HL-60 (cell line): ENCODE measurements at regions not wholly inside any gene's neighbourhood (a gene's known extent, or its start where the extent isn't known, plus 50 kb on each side); places are given as distances from the start of the nearest gene placed in this dataset.

Experiments
- DNase-seq, 2 experiments: peaks; one replicate each; pipeline ENCODE4 v3.0.0-alpha.2; 2010 to 2020; ENCODE audit warnings: low read depth in 1 of 2, low spot score in 1 of 2
- H3K27ac ChIP-seq: fragments of 250-450 bp; sonication (Bioruptor Pico); replicated peaks from 2 replicates; pipeline ENCODE4 v1.5.1; 2020; ENCODE audit warnings: mild to moderate bottlenecking, moderate library complexity
- H3K27me3 ChIP-seq: fragments of 250-450 bp; sonication (Bioruptor Pico); 2 replicates; pipeline ENCODE4 v1.5.1; 2021; ENCODE audit warnings: mild to moderate bottlenecking, moderate library complexity; ENCODE audit not compliant: insufficient read depth, poor library complexity, severe bottlenecking
- H3K4me3 ChIP-seq: replicated peaks from 2 replicates; pipeline ENCODE4 v1.5.1; 2011; ENCODE audit warnings: mild to moderate bottlenecking, control low read depth, low read length; ENCODE audit not compliant: insufficient read depth
- CTCF ChIP-seq: IDR thresholded peaks from one replicate; pipeline ENCODE4 v1.5.1; 2011; ENCODE audit warnings: low read length, control low read depth, inconsistent platforms; ENCODE audit not compliant: insufficient read depth
- GABPA ChIP-seq: IDR thresholded peaks from 2 replicates; pipeline ENCODE4 v1.6.1; 2012; ENCODE audit warnings: low read depth
- POLR2AphosphoS5 ChIP-seq: IDR thresholded peaks from 2 replicates; pipeline ENCODE4 v1.6.1; 2012; ENCODE audit warnings: low read depth
- REST ChIP-seq: IDR thresholded peaks from 2 replicates; pipeline ENCODE4 v1.6.1; 2012; ENCODE audit warnings: low read depth; ENCODE audit not compliant: insufficient replicate concordance
- SPI1 ChIP-seq: IDR thresholded peaks from 2 replicates; pipeline ENCODE4 v1.6.1; 2012; ENCODE audit warnings: low read depth, mild to moderate bottlenecking, borderline replicate concordance

- no peak overlapping the region for H3K27ac ChIP-seq
- TF ChIP-seq REST (no peak), CTCF (no peak), GABPA (no peak), SPI1 (no peak), POLR2AphosphoS5 (no peak)
- no peak overlapping the region for H3K4me3 ChIP-seq
- no peak for DNase-seq
- H3K27me3 ChIP-seq, result no peaks in the 10 kb centered on the region
Observed at GRCh38 chr3:64398006-64398405, 172.7 kb upstream of the PRICKLE2 start.

- H3K27me3 ChIP-seq, result no peaks in the 10 kb centered on the region
- H3K4me3 ChIP-seq, result no peak overlapping the region
- no peak for DNase-seq
- no peak overlapping the region for H3K27ac ChIP-seq
- TF ChIP-seq GABPA (no peak), SPI1 (no peak), CTCF (no peak), POLR2AphosphoS5 (no peak), REST (no peak)
Observed at GRCh38 chr3:64397573-64397972, 172.3 kb upstream of the PRICKLE2 start.

GRCh38 chr3:64395490-64395889 lies 170.2 kb upstream of the PRICKLE2 start:
- no peak for DNase-seq
- Histone ChIP-seq H3K27me3 (no peaks in the 10 kb centered on the region), H3K27ac (no peak overlapping the region), H3K4me3 (no peak overlapping the region)
- TF ChIP-seq GABPA (no peak), SPI1 (no peak), CTCF (no peak), POLR2AphosphoS5 (no peak), REST (no peak)
